HL-60 (cell line): ENCODE measurements at regions not wholly inside any gene's neighbourhood (a gene's known extent, or its start where the extent isn't known, plus 50 kb on each side); places are given as distances from the start of the nearest gene placed in this dataset.

Experiments
- CTCF ChIP-seq: IDR thresholded peaks from one replicate; pipeline ENCODE4 v1.5.1; 2011; ENCODE audit warnings: low read length, control low read depth, inconsistent platforms; ENCODE audit not compliant: insufficient read depth
- GABPA ChIP-seq: IDR thresholded peaks from 2 replicates; pipeline ENCODE4 v1.6.1; 2012; ENCODE audit warnings: low read depth
- POLR2AphosphoS5 ChIP-seq: IDR thresholded peaks from 2 replicates; pipeline ENCODE4 v1.6.1; 2012; ENCODE audit warnings: low read depth

- TF ChIP-seq CTCF (no peak), GABPA (no peak), POLR2AphosphoS5 (no peak)
Measured at GRCh38 chr16:18013863-18014262, 322.7 kb downstream of the NPIPA8 start.
